IgD-negative memory B cell (primary cell): ENCODE measurements at regions not wholly inside any gene's neighbourhood (a gene's known extent, or its start where the extent isn't known, plus 50 kb on each side); places are given as distances from the start of the nearest gene placed in this dataset.
"Not testable (repeated sequence)": the region's sequence is repeated elsewhere in the genome, so short reads cannot be mapped to it uniquely, and the experiment has no call there.

Source experiments
- H3K27ac Mint-ChIP-seq, 3 donors: one replicate each; pipeline ENCODE4 v1.8.0; 2020 to 2022; ENCODE audit warnings: mild to moderate bottlenecking in 3 of 3, mixed read lengths in 3 of 3, moderate library complexity in 1 of 3
- H3K27me3 Mint-ChIP-seq: one replicate; pipeline ENCODE4 v1.8.0; 2021; ENCODE audit warnings: mixed read lengths
- H3K36me3 Mint-ChIP-seq: one replicate; pipeline ENCODE4 v1.8.0; 2020; ENCODE audit warnings: mild to moderate bottlenecking, mixed read lengths
- H3K4me1 Mint-ChIP-seq, 3 donors: one replicate each; pipeline ENCODE4 v1.8.0; 2020 to 2022; ENCODE audit warnings: mixed read lengths in 3 of 3, mild to moderate bottlenecking in 1 of 3
- H3K4me3 Mint-ChIP-seq, 4 donors: one replicate each; pipeline ENCODE4 v1.8.0; 2020 to 2022; ENCODE audit warnings: mild to moderate bottlenecking in 4 of 4, mixed read lengths in 4 of 4, moderate library complexity in 3 of 4
- H3K9me3 Mint-ChIP-seq, 3 donors: one replicate each; pipeline ENCODE4 v1.8.0; 2020 to 2021; ENCODE audit warnings: mixed read lengths in 3 of 3, mild to moderate bottlenecking in 1 of 3

DNA sequence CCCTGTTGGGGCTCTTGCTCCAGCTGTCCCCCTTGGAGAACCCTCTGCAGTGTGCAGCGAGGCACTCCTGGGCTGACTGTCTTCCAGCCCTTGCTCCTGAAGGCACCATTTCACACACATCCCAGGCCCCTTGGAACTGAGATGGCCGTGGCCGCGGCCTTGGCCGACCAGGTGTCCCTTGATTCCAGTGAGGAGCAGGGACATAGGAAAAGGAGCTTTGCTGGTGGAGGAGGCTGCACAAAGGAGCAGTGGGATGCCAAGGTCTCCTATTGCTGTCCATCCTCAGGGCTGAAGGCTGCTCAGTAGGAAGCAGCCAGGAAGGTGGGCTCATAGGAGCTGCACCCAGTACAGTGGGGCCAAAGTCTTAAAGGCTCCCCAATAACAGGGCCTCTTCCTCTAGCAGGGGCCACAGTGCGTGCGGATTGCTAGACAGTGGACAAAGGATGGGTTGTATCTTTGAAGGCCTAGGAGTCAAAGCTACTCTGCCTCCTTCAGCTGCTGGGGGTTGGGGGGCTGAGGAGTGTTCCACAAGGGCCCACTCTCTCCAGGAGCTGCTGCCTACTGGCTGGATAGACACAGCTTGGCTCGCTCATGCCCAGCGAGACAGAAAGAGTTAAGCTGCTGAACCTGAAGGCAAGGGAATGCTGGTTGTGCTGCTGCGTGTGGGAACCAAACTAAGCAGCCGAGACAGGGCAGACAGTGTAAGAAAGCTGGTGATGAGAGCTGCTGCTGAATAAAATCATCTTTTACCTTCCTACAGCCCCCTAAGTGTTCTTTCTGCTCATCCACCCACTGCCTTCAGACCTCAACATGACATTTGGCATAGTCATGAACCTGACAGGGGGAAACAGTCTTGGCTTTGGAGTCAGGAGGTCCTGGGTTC is 891.9 kb upstream of the ZNF722 start:
- H3K9me3 Mint-ChIP-seq: peaks cover 3 to 16% (median 9%) of the 10 kb centered on the region in 3 donors
- peaks cover 0 to 3% (median 0%) of the 10 kb centered on the region in 3 donors for H3K4me1 Mint-ChIP-seq
- no peak overlapping the region for H3K27ac Mint-ChIP-seq
- H3K27me3 Mint-ChIP-seq: no peaks in the 10 kb centered on the region
- no peak overlapping the region for H3K4me3 Mint-ChIP-seq
- no peaks in the 10 kb centered on the region for H3K36me3 Mint-ChIP-seq

DNA sequence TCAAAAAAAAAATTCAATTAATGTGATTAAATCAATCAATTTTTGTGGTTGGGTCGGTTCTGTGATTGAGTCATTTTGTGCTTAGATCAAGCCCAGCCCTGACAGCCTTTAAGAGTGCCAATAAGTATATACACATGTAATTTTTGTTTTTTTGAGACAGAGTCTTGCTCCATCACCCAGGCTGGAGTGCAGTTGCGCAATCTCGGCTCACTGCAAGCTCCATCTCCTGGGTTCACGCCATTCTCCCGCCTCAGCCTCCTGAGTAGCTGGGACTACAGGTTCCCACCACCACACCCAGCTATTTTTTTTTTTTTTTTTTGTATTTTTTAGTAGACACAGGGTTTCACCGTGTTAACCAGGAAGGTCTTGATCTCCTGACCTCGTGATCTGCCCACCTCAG is 887.1 kb upstream of the ZNF722 start:
- peaks cover 0 to 14% (median 6%) of the 10 kb centered on the region in 3 donors for H3K9me3 Mint-ChIP-seq
- H3K4me1 Mint-ChIP-seq, H3K36me3 Mint-ChIP-seq, H3K4me3 Mint-ChIP-seq, H3K27ac Mint-ChIP-seq, H3K27me3 Mint-ChIP-seq: not testable (repeated sequence)

DNA sequence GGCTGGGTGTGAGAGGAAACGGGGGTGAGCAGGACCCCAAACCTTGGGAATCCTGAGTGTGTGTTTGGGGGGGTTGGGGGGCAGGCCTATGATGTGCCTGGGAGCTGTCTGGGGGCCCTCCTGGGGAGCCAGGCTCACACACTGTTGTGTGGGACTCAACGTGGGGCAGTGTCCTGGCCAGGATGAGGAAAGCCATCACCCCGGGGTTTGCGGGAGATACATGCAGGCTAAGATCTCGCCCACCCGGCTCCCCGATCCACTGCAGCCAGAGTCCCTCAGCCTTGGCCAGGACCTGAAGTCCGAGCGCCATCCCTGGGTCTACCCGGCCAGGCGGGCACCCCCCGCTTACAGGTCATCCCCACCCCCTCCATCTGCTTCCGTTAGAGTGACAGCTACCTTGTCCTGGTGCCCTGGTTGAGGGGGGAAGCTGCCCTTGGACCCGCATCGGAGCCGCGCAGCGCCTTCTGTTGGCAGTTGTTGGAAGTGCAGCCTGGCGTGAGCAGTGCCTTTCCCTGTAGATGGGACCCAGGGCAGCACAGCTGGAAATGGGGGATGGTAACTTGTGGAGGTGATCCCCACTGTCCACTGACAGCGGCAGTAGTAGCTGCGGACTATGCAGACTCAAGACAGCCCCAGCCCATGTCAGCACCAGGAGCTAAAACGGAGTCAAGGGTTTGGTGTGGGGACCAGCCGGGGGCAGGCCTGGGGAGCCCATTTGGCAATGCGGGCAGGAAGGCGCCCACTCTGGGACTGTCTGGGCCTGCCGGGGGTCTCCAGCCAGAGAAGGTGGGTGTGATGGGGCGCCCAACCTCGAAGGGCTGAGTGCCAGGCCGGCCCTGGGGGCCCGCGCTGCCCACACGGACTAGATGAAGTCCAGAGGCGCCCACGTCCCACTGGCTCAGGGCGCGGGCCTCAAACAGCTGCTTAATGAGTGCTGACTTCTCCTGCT is 885.6 kb upstream of the ZNF722 start:
- Mint-ChIP-seq H3K36me3 (no peaks in the 10 kb centered on the region), H3K27me3 (no peaks in the 10 kb centered on the region), H3K27ac (no peak overlapping the region), H3K9me3 (peaks cover 2 to 17% (median 6%) of the 10 kb centered on the region in 3 donors), H3K4me3 (no peak overlapping the region), H3K4me1 (no peaks in the 10 kb centered on the region)

DNA sequence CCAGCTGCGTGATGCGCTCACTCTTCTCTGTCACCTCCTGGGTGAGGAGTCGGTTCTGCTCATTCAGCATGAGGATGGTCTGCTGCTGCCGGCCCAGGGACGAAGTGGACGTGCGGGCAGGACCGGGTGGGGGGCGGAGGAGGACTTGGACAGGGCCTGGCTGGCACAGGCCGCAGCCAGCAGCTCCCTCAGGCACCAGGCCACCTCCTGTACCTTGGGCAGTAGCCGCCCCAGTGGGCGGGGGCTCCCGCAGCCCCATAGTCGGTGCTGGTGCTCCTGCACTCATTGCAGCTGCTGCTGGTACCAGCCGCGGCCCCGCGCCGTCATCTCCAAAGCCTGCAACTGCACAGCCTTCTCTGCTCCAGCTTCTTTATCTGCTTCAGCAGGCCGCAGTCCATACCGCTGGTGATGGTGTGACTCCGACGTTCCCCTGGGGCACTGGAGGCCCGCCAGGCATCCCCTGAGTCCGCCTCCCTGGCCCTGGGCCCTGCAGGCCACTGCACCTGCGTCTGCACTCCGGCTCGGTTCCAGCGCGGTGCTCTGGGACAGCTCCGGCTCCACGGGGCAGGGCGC is 884.9 kb upstream of the ZNF722 start:
- no peak overlapping the region for H3K27ac Mint-ChIP-seq
- H3K27me3 Mint-ChIP-seq: no peaks in the 10 kb centered on the region
- H3K36me3 Mint-ChIP-seq: no peaks in the 10 kb centered on the region
- no peak overlapping the region for H3K4me3 Mint-ChIP-seq
- peaks cover 2 to 17% (median 9%) of the 10 kb centered on the region in 3 donors for H3K9me3 Mint-ChIP-seq
- no peaks in the 10 kb centered on the region for H3K4me1 Mint-ChIP-seq

DNA sequence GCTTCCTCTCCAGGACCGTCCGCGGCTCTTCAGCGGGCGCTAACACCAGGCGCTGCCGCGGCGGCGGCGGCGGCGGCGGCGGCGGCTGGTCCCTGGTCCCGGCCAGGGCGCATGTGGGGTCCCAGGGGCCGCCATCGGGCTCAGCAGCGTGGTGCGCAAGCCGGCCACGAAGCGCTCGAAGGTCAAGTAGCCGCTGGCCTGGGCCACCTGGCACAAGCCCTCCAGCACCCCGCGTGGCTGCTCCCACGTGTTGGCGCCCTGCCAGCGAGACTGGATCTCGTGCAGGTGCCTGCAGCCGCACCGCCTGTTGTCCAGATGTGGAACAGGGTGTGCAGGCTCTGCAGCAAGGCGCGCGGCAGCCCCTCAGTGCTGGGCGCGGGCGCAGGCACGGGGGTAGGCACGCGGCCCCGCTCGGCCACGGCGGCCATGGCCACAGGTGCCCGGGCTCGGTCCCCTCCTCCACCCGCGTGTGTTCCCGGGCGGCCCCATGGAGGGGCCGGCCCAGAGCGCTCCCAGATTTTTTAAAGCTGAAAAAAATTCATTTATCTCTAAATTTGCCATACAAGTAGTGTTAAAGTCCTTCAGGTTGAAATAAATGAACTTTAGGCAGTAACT is 884.2 kb upstream of the ZNF722 start:
- Mint-ChIP-seq H3K4me1 (no peaks in the 10 kb centered on the region), H3K4me3 (no peak overlapping the region), H3K27me3 (no peaks in the 10 kb centered on the region), H3K36me3 (no peaks in the 10 kb centered on the region), H3K9me3 (peaks cover 2 to 17% (median 9%) of the 10 kb centered on the region in 3 donors), H3K27ac (no peak overlapping the region)
